GM18502 (cell line): ENCODE measurements at regions not wholly inside any gene's neighbourhood (a gene's known extent, or its start where the extent isn't known, plus 50 kb on each side); places are given as distances from the start of the nearest gene placed in this dataset.

Experiments
- ATAC-seq: cut with Tn5 transposase; IDR thresholded peaks from one replicate; pipeline ENCODE4 v1.9.1; 2021; ENCODE audit warnings: mild to moderate bottlenecking; ENCODE audit not compliant: unreplicated experiment, poor library complexity

- ATAC-seq = no peak
Measured at GRCh38 chr3:187966636-187967406, 187.1 kb upstream of the LPP start.

GRCh38 chr3:187967993-187968392 is 186.0 kb upstream of the LPP start:
- no peak for ATAC-seq

GRCh38 chr3:187968883-187969580 is 184.9 kb upstream of the LPP start:
- ATAC-seq = no peak

- no peak for ATAC-seq
Measured at GRCh38 chr3:187969581-187969950, 184.4 kb upstream of the LPP start.

GRCh38 chr3:187970106-187970505 is 183.9 kb upstream of the LPP start:
- no peak for ATAC-seq

GRCh38 chr3:187971629-187972028 is 182.3 kb upstream of the LPP start:
- no peak for ATAC-seq

GRCh38 chr3:187972454-187972853 is 181.5 kb upstream of the LPP start:
- no peak for ATAC-seq

- ATAC-seq = no peak
Measured at GRCh38 chr3:187973977-187974870, 179.7 kb upstream of the LPP start.

- no peak for ATAC-seq
Measured at GRCh38 chr3:187974871-187975271, 179.1 kb upstream of the LPP start.

GRCh38 chr3:187975561-187976364 is 178.2 kb upstream of the LPP start:
- ATAC-seq = no peak

- no peak for ATAC-seq
Measured at GRCh38 chr3:187976365-187976900, 177.5 kb upstream of the LPP start.

- ATAC-seq = no peak
Measured at GRCh38 chr3:187977659-187978058, 176.3 kb upstream of the LPP start.

GRCh38 chr3:187978433-187979011 is 175.4 kb upstream of the LPP start:
- ATAC-seq = no peak

GRCh38 chr3:187979564-187979963 is 174.4 kb upstream of the LPP start:
- ATAC-seq = no peak

- ATAC-seq = no peak
Measured at GRCh38 chr3:187980861-187981260, 173.1 kb upstream of the LPP start.

GRCh38 chr3:187982142-187982541 is 171.8 kb upstream of the LPP start:
- ATAC-seq = no peak

- no peak for ATAC-seq
Measured at GRCh38 chr3:187983484-187984124, 170.4 kb upstream of the LPP start.

- ATAC-seq = no peak
Measured at GRCh38 chr3:187985647-187986046, 168.3 kb upstream of the LPP start.

- no peak for ATAC-seq
Measured at GRCh38 chr3:187986514-187986934, 167.4 kb upstream of the LPP start.
